ENCODE measurements at regions not wholly inside any gene's neighbourhood (a gene's known extent, or its start where the extent isn't known, plus 50 kb on each side); places are given as distances from the start of the nearest gene placed in this dataset.

- Histone ChIP-seq H3K79me2 (ENCODE audit: control insufficient read depth, insufficient read depth, low read length) (no peaks in the 10 kb centered on the region), H3K4me2 (ENCODE audit: control insufficient read depth, extremely low read depth, insufficient read depth, low read depth, low read length) (no peak overlapping the region), H4K20me1 (ENCODE audit: control insufficient read depth, extremely low read depth, insufficient read depth, low read length) (no peaks in the 10 kb centered on the region), H3K9ac (ENCODE audit: control insufficient read depth, extremely low read depth, insufficient read depth, low read length) (no peak overlapping the region), H3K27ac (ENCODE audit: control insufficient read depth, insufficient read depth, low read length) (no peak overlapping the region), H3K4me1 (ENCODE audit: control insufficient read depth, extremely low read depth, insufficient read depth, low read length) (peaks cover 3% of the 10 kb centered on the region), H3K36me3 (ENCODE audit: control insufficient read depth in 2 of 2, extremely low read depth in 1 of 2, insufficient read depth in 2 of 2, low read length in 2 of 2) (no peaks in the 10 kb centered on the region), H3K9me1 (ENCODE audit: control insufficient read depth, extremely low read depth, insufficient read depth, low read length) (no peaks in the 10 kb centered on the region), H2AFZ (ENCODE audit: control insufficient read depth, low read length) (no peak overlapping the region), H3K4me3 (ENCODE audit: control insufficient read depth in 2 of 3, extremely low read depth in 1 of 3, insufficient read depth in 2 of 3, low read depth in 1 of 3, low read length in 3 of 3) (no peak overlapping the region), H3K27me3 (ENCODE audit: control insufficient read depth, extremely low read depth, insufficient read depth, low read length) (no peaks in the 10 kb centered on the region), H3K9me3 (ENCODE audit: control insufficient read depth, low read depth, low read length) (no peaks in the 10 kb centered on the region)
- no peak for FAIRE-seq
- dilution Hi-C loops (cut with MboI; ENCODE audit: extremely low pct_ligation_motif_present, low sequenced_read_pairs) = no loop called here
- TF ChIP-seq EZH2 (IDR thresholded peaks at IDR 0.05; ENCODE audit: low read length) = no peak
- no peak for TF ChIP-seq CTCF (optimal IDR thresholded peaks at IDR 0.05 in 1 of 3, IDR thresholded peaks at IDR 0.05 in 1 of 3, conservative IDR thresholded peaks at IDR 0.05 in 1 of 3; ENCODE audit: extremely low read depth in 1 of 3, insufficient read depth in 2 of 3, low read length in 3 of 3)
- DNase-seq (ENCODE audit: low read depth, low spot score) = no peak
These were observed 289.3 kb upstream of the TANK start for GRCh38 chr2:160870729-160871465.

- H3K4me2 ChIP-seq (ENCODE audit: control insufficient read depth, extremely low read depth, insufficient read depth, low read depth, low read length) = no peak overlapping the region
- H3K27me3 ChIP-seq (ENCODE audit: control insufficient read depth, extremely low read depth, insufficient read depth, low read length) = no peaks in the 10 kb centered on the region
- no peaks in the 10 kb centered on the region for H3K9me1 ChIP-seq (ENCODE audit: control insufficient read depth, extremely low read depth, insufficient read depth, low read length)
- TF ChIP-seq EZH2 (IDR thresholded peaks at IDR 0.05; ENCODE audit: low read length) (no peak), CTCF (optimal IDR thresholded peaks at IDR 0.05 in 1 of 3, IDR thresholded peaks at IDR 0.05 in 1 of 3, conservative IDR thresholded peaks at IDR 0.05 in 1 of 3; ENCODE audit: extremely low read depth in 1 of 3, insufficient read depth in 2 of 3, low read length in 3 of 3) (no peak)
- H3K4me3 ChIP-seq (ENCODE audit: control insufficient read depth in 2 of 3, extremely low read depth in 1 of 3, insufficient read depth in 2 of 3, low read depth in 1 of 3, low read length in 3 of 3) = no peak overlapping the region
- H2AFZ ChIP-seq (ENCODE audit: control insufficient read depth, low read length) = no peak overlapping the region
- dilution Hi-C loops (cut with MboI; ENCODE audit: extremely low pct_ligation_motif_present, low sequenced_read_pairs) = no loop called here
- H3K4me1 ChIP-seq (ENCODE audit: control insufficient read depth, extremely low read depth, insufficient read depth, low read length) = peaks cover 9% of the 10 kb centered on the region
- no peak for DNase-seq (ENCODE audit: low read depth, low spot score)
- no peak overlapping the region for H3K9ac ChIP-seq (ENCODE audit: control insufficient read depth, extremely low read depth, insufficient read depth, low read length)
- H3K36me3 ChIP-seq (ENCODE audit: control insufficient read depth in 2 of 2, extremely low read depth in 1 of 2, insufficient read depth in 2 of 2, low read length in 2 of 2) = no peaks in the 10 kb centered on the region
- H3K27ac ChIP-seq (ENCODE audit: control insufficient read depth, insufficient read depth, low read length) = no peak overlapping the region
- no peaks in the 10 kb centered on the region for H3K9me3 ChIP-seq (ENCODE audit: control insufficient read depth, low read depth, low read length)
- FAIRE-seq = no peak
- H4K20me1 ChIP-seq (ENCODE audit: control insufficient read depth, extremely low read depth, insufficient read depth, low read length) = no peaks in the 10 kb centered on the region
- no peaks in the 10 kb centered on the region for H3K79me2 ChIP-seq (ENCODE audit: control insufficient read depth, insufficient read depth, low read length)
These were observed 288.3 kb upstream of the TANK start for GRCh38 chr2:160871953-160872352.

All from keratinocyte (primary cell).